Cardiac fibroblast (primary cell): ENCODE measurements at regions not wholly inside any gene's neighbourhood (a gene's known extent, or its start where the extent isn't known, plus 50 kb on each side); places are given as distances from the start of the nearest gene placed in this dataset.
"Not testable (repeated sequence)": the region's sequence is repeated elsewhere in the genome, so short reads cannot be mapped to it uniquely, and the experiment has no call there.

Source experiments
- DNase-seq, 2 donors: peaks; one replicate each; pipeline versions ENCODE4 v3.0.0 to v3.0.0-alpha.2; 2010; ENCODE audit warnings: low read depth in 2 of 2
- H3K4me3 ChIP-seq, 2 donors: replicated peaks in 1 of 2; 1 replicate in 1 of 2; 2 replicates in 1 of 2; pipeline ENCODE4 v1.5.1; 2011; ENCODE audit warnings: low read depth in 2 of 2, low read length in 2 of 2, mild to moderate bottlenecking in 2 of 2, moderate library complexity in 1 of 2
- TF ChIP-seq, protein P1 (sequence below): IDR thresholded peaks from one replicate; pipeline ENCODE4 v1.5.1; 2011; ENCODE audit warnings: low read depth, mild to moderate bottlenecking, low read length, inconsistent platforms

DNA sequence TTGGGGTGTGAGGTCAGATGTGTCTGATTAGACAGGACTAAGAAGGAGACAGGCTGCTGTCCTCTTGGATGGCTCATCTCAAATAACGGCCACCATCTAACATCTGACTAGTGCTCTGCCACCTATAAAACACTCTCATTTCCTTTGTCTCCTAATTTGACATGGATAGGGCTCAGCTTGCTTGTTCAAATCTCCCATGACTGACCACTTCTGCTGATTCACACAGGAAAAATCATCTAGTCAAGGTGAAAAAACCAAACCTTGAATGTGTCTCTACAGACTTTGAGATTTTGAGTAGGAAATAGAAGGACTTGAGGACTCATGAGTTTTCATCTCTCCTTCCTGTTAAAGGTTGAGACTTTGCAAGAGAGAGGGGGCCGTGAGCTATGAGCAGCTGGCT is 150.6 kb downstream of the IER5 start:
- DNase-seq: no peak
- no peak overlapping the region for H3K4me3 ChIP-seq
- TF ChIP-seq, protein P1, sequence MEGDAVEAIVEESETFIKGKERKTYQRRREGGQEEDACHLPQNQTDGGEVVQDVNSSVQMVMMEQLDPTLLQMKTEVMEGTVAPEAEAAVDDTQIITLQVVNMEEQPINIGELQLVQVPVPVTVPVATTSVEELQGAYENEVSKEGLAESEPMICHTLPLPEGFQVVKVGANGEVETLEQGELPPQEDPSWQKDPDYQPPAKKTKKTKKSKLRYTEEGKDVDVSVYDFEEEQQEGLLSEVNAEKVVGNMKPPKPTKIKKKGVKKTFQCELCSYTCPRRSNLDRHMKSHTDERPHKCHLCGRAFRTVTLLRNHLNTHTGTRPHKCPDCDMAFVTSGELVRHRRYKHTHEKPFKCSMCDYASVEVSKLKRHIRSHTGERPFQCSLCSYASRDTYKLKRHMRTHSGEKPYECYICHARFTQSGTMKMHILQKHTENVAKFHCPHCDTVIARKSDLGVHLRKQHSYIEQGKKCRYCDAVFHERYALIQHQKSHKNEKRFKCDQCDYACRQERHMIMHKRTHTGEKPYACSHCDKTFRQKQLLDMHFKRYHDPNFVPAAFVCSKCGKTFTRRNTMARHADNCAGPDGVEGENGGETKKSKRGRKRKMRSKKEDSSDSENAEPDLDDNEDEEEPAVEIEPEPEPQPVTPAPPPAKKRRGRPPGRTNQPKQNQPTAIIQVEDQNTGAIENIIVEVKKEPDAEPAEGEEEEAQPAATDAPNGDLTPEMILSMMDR: no peak

DNA sequence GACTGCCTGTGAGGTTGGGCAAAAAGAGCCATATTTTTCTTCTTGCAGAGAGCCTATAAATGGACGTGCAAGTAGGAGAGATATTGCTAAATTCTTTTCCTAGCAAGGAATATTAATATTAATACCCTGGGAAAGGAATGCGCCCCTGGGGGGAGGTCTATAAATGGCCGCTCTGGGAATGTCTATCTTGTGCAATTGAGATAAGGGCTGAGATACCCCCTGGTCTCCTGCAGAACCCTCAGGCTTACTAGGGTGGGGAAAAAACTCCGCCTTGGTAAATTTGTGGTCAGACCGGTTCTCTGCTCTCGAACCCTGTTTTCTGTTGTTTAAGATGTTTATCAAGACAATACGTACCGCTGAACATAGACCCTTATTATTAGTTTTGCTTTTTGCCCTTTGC is 157.8 kb downstream of the IER5 start:
- DNase-seq, H3K4me3 ChIP-seq: not testable (repeated sequence)

DNA sequence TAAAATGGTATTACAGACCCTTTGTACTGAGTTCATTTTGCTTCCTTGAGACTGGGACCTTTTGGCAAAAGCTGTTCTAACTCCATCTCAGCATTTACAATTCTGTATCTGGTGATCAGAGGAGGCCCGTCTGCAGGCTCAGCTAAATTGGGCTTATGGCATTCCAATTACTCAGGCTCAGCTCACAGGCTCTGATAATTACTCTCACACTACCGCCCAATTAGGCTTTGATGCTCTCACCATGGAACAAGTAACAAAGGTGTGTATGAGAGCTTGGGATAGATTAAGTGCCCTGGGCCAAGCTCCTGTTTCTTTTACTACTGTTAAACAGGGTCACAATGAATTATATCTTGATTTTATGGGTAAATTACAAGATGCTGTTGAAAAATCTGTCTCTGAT is 159.9 kb downstream of the IER5 start:
- DNase-seq, H3K4me3 ChIP-seq: not testable (repeated sequence)

DNA sequence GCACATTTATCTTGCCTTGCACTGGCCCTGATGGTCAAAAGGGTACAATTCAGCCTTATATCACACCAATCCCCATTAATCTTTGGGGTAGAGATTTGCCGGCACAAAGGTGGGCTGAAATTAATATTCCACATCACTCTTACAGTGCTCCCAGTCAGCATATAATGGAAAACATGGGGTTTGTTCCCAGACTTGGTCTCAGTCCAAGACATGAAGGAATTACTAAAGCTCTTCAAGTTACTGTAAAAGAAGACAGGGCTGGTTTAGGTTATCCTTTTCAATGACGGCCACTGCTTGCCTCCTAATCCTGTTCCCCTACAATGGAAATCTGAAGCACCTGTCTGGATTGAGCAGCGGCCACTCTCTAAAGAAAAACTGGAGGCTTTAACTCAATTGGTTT is 160.7 kb downstream of the IER5 start:
- no peak overlapping the region for H3K4me3 ChIP-seq
- no peak for DNase-seq
- TF ChIP-seq, protein P1: no peak

DNA sequence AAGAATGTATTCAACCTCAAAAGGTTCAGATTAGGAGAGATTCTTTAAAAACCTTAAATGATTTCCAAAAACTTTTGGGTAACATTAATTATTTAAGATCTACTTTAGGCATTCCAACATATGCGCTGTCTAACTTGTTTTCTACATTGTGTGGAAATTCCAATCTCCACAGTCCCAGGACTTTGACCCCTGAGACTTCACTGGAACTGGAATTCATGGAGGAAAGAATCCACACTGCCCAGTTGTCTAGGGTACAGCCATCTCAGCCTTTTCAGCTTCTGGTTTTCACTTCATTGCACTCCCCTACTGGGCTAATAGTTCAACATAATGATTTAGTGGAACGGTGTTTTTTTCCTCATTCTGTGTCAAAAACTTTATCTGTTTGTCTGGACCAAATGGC is 161.5 kb downstream of the IER5 start:
- no peak overlapping the region for H3K4me3 ChIP-seq
- DNase-seq: no peak
- TF ChIP-seq, protein P1: no peak

DNA sequence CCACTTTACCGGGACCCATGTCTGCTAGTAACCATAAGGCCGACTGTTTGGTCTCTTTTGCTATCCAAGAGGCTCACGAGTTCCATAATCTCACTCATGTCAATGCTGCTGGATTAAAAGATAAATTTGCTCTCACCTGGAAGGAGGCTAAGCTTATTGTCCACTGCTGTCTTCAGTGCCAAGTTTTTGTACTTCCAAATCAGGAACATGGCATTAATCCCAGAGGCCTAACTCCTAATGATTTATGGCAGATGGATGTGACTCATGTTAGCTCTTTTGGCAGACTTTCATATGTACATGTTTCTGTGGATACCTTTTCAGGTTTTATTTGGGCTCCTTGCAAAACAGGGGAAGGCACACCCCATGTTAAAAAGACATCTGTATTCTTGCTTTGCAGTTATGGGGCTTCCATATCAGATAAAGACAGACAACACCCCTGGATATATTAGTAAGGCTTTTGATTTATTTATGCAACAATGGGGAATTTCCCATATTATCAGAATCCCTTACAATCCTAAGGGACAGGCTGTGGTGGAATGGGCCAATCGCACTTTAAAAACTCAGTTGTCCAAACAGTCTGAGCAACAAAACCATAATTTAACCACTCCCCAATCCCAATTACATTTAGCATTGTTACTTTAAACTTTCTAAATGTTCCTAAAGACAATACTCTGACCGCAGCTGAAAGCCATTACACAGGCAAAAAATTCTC is 162.7 kb downstream of the IER5 start:
- TF ChIP-seq, protein P1: no peak
- peak; percentile 66 to 71 for DNase-seq
- no peak overlapping the region for H3K4me3 ChIP-seq

DNA sequence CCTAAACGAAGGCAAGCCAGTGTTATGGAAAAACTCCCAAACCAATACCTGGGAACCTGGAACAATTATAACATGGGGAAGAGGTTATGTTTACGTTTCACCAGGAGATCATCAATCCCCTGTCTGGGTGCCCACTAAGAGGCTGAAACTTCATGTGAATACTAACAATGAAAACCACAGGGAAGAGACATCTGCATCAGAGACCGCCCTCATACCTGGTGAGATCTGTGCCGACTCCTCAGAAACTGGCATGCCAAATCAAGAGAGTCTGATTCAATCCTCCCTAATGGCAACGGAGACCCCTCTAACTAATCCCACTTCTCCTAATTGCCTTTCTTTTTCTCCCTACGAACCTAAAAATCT is 163.2 kb downstream of the IER5 start:
- H3K4me3 ChIP-seq: no peak overlapping the region
- TF ChIP-seq, protein P1: no peak
- DNase-seq: no peak

DNA sequence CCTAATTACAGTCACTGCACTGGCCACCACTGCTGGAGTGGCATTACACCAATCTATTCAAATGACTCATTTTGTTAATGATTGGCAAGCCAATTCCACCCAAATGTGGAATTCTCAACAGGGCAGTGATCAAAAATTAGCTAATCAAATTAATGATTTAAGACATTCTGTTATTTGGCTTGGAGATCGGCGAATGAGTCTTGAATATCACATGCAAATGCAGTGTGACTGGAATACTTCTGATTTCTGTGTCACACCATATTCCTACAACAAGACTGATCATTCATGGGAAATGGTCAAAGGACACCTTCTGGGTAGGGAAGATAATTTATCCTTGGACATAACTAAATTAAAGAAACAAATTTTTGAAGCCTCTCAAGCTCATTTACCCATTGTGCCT is 165.1 kb downstream of the IER5 start:
- not testable (repeated sequence) for H3K4me3 ChIP-seq, DNase-seq
